HG03565 (cell line): ENCODE measurements at regions not wholly inside any gene's neighbourhood (a gene's known extent, or its start where the extent isn't known, plus 50 kb on each side); places are given as distances from the start of the nearest gene placed in this dataset.

Source experiments
- ATAC-seq: cut with Tn5 transposase; IDR thresholded peaks from one replicate; pipeline ENCODE4 v1.9.1; 2021; ENCODE audit warnings: mild to moderate bottlenecking, moderate library complexity; ENCODE audit not compliant: unreplicated experiment

DNA sequence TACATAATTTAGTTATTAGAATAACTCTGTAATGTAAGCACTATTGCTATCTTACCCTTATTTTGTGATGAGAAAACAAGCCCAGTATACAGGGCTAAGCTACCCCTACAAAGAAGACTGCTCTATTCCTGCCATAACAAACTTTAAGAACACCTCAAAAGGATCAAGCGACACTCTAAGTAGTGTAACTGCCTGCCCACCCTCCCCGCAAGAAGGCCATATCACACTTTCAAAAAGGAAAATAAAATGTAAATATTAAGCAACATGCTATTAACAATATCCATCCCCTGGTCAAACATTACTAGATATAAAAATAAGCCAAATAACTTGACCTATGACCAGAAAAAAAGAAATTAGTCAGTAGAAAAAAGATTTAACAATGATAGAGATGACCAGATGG, 741.7 kb upstream of the CNTNAP5 start:
- ATAC-seq = no peak

DNA sequence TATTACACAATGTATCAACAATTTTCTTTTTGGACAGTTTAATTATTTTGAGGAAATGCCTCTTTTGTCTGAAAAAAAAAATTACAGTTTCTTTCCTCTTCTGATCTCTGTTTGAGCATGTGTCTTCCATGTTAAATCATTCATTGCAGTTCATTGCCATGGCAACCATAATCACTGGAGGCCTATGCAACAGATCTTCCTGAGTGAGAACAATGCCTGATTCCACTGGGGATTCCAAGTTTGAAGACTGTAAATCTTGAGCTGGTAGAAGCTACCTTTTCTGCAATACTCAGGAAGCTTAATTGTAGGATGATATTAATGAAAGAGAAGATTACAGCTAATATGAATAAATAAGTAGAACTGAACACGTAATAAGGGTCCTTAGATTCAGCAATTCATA, 721.4 kb upstream of the CNTNAP5 start:
- no peak for ATAC-seq
